ENCODE measurements at regions not wholly inside any gene's neighbourhood (a gene's known extent, or its start where the extent isn't known, plus 50 kb on each side); places are given as distances from the start of the nearest gene placed in this dataset.
"Not testable (repeated sequence)": the region's sequence is repeated elsewhere in the genome, so short reads cannot be mapped to it uniquely, and the experiment has no call there.

GRCh38 chr13:90734497-90734896 lies 613.0 kb upstream of the MIR17HG start:
- DNase-seq = not testable (repeated sequence)

DNA sequence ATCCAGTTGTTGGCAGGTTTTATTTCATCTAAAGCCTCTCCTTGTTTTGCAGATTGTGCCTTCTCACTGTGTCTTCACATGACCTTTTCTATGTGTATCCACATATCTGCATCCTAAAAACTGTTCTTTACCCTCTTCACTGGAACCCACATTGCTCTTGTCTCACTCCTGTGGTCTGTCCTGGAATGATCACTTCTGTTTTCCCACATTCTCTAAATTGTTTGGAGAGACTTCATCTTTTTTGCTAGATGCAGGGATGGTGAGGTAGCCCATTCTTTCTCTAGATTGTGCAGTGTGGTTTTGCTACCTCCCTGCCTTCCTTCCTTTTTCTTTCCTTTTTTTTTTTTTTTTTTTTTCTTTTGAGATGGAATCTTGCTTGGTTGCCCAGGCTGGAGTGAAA lies 608.6 kb upstream of the MIR17HG start:
- DNase-seq = no peak

DNA sequence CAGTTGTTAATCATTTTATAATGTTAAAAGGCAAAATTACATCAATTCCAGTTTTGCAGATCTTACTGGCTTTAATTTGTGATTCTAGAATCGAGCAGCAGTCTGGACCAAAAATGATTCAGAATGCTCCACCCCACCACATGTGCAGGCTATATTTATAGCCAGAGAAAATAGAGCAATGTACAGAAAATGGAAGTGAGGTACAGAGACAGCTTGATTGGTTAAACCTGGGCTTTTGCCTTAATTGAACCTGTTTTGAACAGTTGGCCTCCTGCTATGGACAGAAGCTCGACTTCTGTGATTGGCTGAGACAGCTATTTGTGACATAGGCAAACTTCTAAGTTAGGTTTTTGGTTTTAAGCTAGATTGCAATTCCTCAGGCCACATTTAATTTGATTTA lies 607.4 kb upstream of the MIR17HG start:
- no peak for DNase-seq

DNA sequence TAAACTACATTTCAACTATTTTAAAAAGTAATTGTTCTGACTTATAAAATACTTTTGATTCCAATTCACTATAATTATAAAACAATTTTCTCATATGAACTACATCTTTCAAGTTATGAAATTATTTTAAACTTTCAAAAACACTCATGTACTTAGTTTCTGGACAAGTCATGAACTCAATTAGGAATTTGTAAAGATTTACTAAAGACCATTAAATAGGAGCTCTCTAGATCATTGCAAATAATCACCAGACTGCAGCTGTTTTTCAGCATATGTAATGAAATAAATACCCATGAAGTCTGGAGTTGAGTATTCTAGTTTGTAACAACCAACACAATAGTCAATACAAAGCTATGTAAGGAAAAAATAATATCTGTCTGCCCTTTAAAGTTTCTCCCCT lies 605.1 kb upstream of the MIR17HG start:
- no peak for DNase-seq

DNA sequence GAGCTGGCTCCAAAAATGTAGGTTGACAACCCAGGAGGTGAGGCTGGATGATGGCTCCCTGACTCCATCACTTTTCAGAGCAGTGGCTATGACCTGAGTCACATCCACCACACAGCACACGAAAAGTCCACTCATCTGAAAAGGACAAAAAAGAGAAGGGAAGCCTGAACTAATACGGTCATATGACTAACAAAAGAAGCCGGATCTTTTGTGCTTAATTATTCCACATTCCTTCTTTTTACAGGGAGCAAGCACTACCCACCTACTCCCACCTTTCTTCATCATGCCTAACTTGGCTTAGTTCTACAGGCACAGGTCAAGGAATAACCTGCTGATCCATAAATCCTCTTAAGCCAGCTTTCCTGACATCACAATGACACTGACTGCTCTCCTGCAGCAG lies 601.3 kb upstream of the MIR17HG start:
- DNase-seq = no peak

DNA sequence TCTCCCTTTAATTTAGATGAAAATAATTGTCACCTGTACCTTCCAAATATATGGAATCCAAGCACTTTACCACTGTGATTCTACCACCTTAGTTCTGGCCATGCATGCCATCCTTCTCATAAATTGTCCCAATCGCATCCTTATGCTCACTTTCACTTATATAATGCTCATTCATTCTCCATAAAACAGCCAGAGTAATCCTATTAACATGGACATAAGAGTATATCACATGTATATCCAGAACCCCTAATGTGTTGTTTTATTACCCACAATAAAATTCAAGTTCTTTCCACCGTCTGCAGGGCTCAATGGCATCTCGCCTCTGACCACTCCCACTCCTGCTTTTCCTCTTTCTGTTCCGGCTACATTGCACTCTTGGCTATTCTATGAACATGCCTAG lies 597.5 kb upstream of the MIR17HG start:
- no peak for DNase-seq

- no peak for DNase-seq
These were observed 596.5 kb upstream of the MIR17HG start for GRCh38 chr13:90751026-90751425.

DNA sequence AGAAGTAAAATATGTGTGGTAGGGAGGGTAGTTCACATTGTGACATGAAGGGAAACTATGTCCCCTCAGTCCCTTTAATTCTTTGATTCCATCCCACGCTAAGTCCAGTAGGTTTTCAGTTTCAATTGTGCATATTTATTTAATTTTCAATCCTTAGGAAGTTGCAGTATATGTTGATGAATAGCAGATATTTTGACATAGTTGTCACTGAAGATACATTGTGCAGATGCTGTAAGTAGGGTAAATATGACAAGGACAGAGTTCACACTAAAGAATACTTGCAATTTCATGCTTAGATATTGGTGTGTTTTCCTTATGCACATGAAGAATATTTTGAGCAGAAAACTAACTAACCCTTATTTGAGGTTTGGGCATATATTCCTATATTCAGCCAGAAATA lies 595.4 kb upstream of the MIR17HG start:
- no peak for DNase-seq

DNA sequence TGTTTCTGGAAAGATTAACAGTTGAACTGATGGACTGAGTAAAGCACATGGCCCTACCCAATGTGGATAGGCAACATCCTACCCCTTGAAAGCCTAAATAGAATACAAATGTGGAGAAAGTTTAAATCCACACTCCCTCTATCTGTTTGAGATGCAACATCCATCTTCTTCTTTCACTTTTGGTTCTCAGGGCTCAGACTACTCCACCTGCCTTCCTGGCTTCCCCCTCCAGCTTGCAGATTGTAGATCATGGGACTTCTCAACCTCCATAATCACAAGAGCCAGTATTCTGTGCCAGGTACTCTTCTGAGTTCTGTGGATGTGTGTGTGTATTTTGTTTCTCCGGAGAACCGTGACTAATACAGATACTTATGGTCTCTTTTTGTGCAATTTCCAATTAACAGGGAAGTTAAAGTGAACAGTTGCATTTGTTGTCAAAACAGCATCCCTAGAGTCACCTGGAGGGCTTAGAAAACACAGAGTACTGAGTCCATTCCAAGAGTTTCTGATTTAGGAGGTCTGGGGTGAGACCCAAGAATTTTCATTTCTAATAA lies 590.3 kb upstream of the MIR17HG start:
- no peak for DNase-seq

DNA sequence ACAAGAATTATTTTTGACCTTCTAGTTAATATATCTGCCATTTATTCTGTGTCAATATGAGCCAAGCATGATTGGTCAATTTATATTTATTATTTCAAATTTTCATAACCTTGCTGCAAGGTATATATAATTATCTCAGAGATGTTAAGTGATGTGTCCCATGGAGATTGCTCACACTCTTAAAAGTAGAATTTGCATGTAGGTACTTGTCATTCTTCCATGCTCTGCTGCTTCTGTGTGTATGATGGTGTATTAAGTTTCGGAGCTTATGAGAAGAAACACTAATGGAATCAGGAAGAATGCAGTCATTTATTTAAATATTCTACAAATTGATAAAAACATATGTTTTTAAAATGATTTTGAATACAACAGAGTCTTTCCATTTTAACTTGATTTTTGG lies 586.8 kb upstream of the MIR17HG start:
- no peak for DNase-seq

GRCh38 chr13:90763476-90764150 lies 583.9 kb upstream of the MIR17HG start:
- no peak for DNase-seq

DNA sequence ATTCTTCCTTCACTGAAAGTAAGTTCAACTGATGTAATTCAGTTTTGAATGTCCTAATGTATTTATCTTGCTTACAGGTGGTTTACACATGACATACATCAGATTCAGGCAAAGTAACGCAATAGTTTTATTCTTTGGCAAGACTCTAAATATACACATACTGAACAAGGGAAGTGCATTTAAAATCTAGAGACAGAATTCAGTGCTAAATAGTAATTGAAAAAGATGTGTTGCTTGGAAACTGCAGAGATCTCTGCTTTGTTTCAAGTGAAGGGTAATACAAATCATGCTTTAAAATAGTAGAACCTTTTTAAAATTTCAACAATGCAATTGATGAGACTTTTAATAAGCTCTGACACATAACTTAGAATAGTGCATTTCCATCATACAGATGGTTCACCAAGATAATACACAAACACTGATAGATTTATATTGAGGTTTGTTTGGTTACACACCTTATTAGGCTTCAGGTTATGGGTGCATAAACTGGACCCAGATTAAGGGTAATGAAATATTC lies 581.0 kb upstream of the MIR17HG start:
- no peak for DNase-seq

DNA sequence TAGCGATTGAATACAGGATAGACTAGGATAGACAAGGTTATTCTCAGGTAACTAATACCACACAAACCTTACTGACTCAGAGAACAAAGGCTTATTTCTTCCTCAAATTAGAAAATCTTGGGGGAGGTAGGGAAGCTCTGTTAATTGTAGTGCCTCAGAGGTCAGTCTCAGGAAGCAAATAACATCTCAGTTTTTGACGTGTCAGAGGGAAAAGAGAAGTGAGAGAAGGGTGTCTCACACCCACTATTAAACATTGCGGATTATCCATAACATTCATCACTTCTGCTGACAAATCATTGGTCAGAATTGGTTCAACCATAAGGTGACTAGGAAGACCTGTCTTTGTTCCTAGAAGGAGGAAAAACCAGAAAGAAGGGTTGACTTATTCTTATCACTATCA lies 579.4 kb upstream of the MIR17HG start:
- DNase-seq = no peak

GRCh38 chr13:90769387-90769786 lies 578.1 kb upstream of the MIR17HG start:
- no peak for DNase-seq

DNA sequence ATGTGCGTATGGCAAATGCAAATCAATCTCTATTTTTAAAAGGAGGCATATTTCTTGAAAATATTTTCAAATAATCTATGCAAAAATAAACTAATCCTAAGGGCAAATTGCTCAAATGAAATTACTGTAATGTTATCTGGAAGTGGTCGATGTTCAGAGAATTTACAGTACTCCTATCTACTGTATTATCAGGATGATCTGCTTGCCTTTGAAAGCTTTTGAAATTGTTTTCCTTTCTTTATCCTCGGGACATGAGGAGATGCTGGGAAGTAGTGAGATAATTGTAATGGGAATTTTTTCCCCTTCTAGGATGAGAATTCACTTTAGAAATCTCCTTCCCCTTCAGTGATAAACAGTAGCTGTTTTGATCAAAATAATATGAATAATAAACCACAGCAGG lies 577.2 kb upstream of the MIR17HG start:
- no peak for DNase-seq

DNA sequence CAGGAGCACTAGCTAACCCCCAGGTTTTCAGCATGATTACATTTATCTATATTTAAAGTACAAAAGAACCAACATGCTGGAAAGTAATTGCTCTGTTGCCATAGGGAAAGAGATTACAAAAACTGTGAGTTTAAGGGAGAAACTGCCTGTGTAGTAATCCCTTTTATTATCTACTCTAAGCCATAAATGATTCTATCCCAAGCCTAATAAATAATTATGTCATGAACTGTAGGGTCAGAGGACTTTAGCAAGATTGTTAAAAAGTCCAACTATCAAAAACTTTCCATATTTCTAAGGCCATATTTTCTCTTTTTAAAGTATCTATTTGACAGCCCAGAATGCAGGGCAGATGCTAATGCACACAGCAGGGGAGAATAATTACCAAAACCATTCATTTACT lies 573.8 kb upstream of the MIR17HG start:
- DNase-seq = no peak

DNA sequence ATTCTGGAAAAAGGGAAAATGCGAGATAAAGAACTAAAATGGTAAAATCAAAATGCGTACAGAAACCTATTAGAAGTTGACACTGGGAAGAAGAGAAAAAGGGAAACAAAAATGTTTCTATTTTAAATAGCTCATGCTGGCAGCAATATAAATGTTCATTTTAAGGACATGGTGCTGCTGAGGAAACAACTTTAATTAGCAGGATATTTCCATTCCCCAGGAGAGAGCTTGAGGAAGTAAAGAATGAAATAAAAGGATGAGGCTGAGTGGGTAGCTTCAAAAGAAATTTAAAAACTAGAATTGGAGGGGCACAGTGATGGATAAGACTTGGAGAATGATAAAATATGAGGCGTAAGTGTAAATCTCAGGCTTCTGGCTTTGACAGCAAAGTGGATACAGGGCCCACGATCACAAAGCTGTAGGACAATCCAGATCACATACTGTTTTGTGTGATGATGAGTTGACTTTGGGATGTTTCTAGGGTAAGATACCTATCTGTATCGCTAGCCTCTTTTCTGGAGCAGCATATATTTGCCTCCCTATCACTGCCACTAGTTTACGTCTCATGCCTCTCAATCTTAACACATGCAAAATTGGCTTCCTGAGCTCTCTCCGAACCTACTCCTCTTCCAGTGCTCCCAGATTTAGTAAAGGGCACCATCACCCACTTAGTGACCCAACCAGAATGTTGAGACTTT lies 571.3 kb upstream of the MIR17HG start:
- DNase-seq = no peak

DNA sequence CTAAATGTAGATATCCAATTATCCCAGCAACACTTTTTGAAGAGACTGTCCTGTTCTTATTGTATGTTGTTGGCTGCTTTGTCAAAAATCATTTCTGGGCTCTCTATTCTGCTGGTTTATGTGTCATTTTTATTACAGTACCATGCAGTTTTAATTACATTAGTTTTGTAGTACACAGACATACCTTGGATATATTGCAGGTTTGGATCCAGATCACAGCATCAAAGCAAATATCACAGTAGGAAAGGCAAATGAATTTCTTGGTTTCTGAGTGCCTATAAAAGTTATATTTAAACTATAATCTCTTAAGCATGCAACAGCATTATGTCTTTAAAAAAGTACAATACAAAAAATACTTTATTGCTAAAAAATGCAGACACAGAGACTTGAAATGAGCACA lies 564.2 kb upstream of the MIR17HG start:
- DNase-seq = no peak

- DNase-seq = no peak
These were observed 560.5 kb upstream of the MIR17HG start for GRCh38 chr13:90787007-90787406.

DNA sequence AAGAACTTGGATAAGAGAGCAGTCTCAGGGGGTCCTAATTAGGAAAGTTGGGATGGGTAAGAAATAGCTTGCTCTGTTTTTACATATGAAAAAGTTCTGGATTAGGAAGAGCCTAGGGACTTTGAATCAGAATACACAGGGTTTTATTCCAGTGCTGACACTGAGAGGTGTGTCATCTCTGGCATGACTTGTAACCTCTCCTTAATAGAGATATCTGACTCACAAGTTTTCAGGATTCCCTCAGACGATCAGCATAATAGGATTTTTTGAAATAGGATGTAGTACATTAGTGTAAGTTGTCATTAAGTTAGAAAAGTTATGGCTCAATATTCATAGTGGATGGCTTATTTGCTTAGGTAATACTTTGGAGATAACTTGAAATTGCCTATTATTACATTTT lies 555.2 kb upstream of the MIR17HG start:
- no peak for DNase-seq

- no peak for DNase-seq
These were observed 554.1 kb upstream of the MIR17HG start for GRCh38 chr13:90793261-90793820.

- DNase-seq = no peak
These were observed 551.0 kb upstream of the MIR17HG start for GRCh38 chr13:90796474-90796873.

GRCh38 chr13:90797335-90797734 lies 550.2 kb upstream of the MIR17HG start:
- DNase-seq = no peak

- DNase-seq = no peak
These were observed 549.1 kb upstream of the MIR17HG start for GRCh38 chr13:90798381-90798780.

Data from GDM1 (cell line).